Caco-2 (cell line): ENCODE measurements at regions not wholly inside any gene's neighbourhood (a gene's known extent, or its start where the extent isn't known, plus 50 kb on each side); places are given as distances from the start of the nearest gene placed in this dataset.

Experiments used
- BruUV-seq: library from RNA; stranded (reverse); fragments of 400-500 nt; replicated peaks from 2 replicates; lab custom pipeline; 2021; lab: Mats Ljungman, UMichigan
- CTCF ChIA-PET: fragments of 300-600 bp; sonication (Branson Sonifier 250); formaldehyde crosslinking; loops from one replicate; lab custom pipeline; 2022; ENCODE audit warnings: antibody characterized with exemption; lab: Charles Lee
- POLR2A ChIA-PET: fragments of 300-600 bp; sonication (Branson Sonifier 250); formaldehyde crosslinking; loops from one replicate; lab custom pipeline; 2022; ENCODE audit warnings: antibody characterized with exemption; lab: Charles Lee
- DNase-seq, 2 experiments: peaks; one replicate each; pipeline versions ENCODE4 v3.0.0 to v3.0.0-alpha.2; 2020 to 2022
- H3K27me3 ChIP-seq: replicated peaks from 2 replicates; pipeline ENCODE4 v1.6.0; 2011; ENCODE audit warnings: low read length; ENCODE audit not compliant: control insufficient read depth, insufficient read depth
- H3K36me3 ChIP-seq: 2 replicates; pipeline ENCODE4 v1.5.1; 2011; ENCODE audit warnings: low read length; ENCODE audit not compliant: control insufficient read depth, insufficient read depth
- H3K4me1 ChIP-seq: fragments of 250-450 bp; sonication (Bioruptor Pico); 2 replicates; pipeline ENCODE4 v1.5.1; 2020; ENCODE audit warnings: mild to moderate bottlenecking
- H3K4me3 ChIP-seq: 2 replicates; pipeline ENCODE4 v1.5.1; 2011; ENCODE audit warnings: low read depth, mild to moderate bottlenecking, control low read depth, low read length
- H3K9me3 ChIP-seq: fragments of 250-450 bp; sonication (Bioruptor Pico); 2 replicates; pipeline ENCODE4 v1.5.1; 2020; ENCODE audit warnings: mild to moderate bottlenecking, moderate library complexity
- H3K27ac Mint-ChIP-seq: one replicate; pipeline ENCODE4 v1.8.0; 2022; ENCODE audit warnings: mixed read lengths; ENCODE audit not compliant: unreplicated experiment
- H3K27me3 Mint-ChIP-seq: one replicate; pipeline ENCODE4 v1.8.0; 2022; ENCODE audit warnings: mixed read lengths; ENCODE audit not compliant: insufficient read depth, unreplicated experiment
- H3K36me3 Mint-ChIP-seq: one replicate; pipeline ENCODE4 v1.8.0; 2022; ENCODE audit warnings: mild to moderate bottlenecking, mixed read lengths; ENCODE audit not compliant: insufficient read depth, unreplicated experiment
- H3K4me1 Mint-ChIP-seq: one replicate; pipeline ENCODE4 v1.8.0; 2022; ENCODE audit warnings: low read depth, mixed read lengths; ENCODE audit not compliant: unreplicated experiment
- H3K4me3 Mint-ChIP-seq: one replicate; pipeline ENCODE4 v1.8.0; 2022; ENCODE audit warnings: mild to moderate bottlenecking, moderate library complexity, mixed read lengths; ENCODE audit not compliant: unreplicated experiment
- H3K9me3 Mint-ChIP-seq: one replicate; pipeline ENCODE4 v1.8.0; 2022; ENCODE audit warnings: mixed read lengths; ENCODE audit not compliant: unreplicated experiment
- intact Hi-C: fragments of 100-400 bp; cut with micrococcal nuclease; formaldehyde crosslinking; loops from one replicate; pipeline ENCODE4 v1.10.0; 2022; ENCODE audit not compliant: unreplicated experiment
- TF ChIP-seq, protein P1 (sequence below), 2 experiments: fragments of 200-600 bp in 1 of 2; IDR thresholded peaks; 1 replicate in 1 of 2; 2 replicates in 1 of 2; pipeline versions ENCODE4 v1.5.1 to v1.8.0; 2011 to 2022; ENCODE audit warnings: antibody characterized with exemption in 1 of 2, control low read depth in 1 of 2, inconsistent platforms in 1 of 2, low read depth in 1 of 2, low read length in 1 of 2, mild to moderate bottlenecking in 1 of 2, moderate library complexity in 1 of 2; ENCODE audit not compliant: insufficient read depth in 1 of 2, severe bottlenecking in 1 of 2, unreplicated experiment in 1 of 2

DNA sequence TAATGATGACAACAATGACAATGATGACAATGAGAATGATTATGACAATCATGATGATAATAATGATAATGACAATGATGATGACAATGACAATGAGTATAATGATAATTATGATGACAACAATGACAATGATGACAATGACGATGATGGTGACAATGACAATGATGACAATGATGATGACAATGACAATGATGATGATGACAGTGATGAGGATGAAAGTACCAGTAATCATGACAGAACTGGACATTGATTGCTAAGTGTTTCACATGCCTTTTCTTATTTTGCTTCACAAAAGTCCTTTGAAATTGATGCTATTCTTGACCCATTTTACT, 1106.0 kb upstream of the AUTS2 start:
- H3K9me3 ChIP-seq, result no peaks in the 10 kb centered on the region
- POLR2A ChIA-PET, result no interaction called here
- BruUV-seq, result no TSS peak

DNA sequence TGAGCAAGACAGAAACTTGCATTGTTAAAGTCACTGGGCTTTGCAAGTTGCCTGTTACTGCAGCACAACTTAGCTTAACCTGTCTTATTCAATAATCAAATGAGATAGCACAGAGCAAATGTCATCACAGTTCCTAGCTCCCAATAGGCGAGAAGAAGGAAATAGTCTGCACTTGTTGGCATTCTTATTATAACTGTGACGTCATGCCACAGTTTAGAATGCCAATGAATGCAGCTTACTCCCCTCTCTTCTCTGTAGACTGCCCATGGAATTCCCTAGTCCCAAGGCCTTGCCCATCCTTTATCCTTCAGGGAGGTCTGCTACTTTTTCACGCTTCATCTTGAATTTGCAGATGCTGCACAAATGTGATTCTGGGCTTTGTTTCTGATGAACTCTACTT, 1094.9 kb upstream of the AUTS2 start:
- H3K9me3 Mint-ChIP-seq, result peaks cover 24% of the 10 kb centered on the region
- Histone ChIP-seq H3K4me3 (no peak overlapping the region), H3K36me3 (no peaks in the 10 kb centered on the region), H3K9me3 (no peaks in the 10 kb centered on the region), H3K27me3 (no peaks in the 10 kb centered on the region), H3K4me1 (no peaks in the 10 kb centered on the region)
- TF ChIP-seq, protein P1, sequence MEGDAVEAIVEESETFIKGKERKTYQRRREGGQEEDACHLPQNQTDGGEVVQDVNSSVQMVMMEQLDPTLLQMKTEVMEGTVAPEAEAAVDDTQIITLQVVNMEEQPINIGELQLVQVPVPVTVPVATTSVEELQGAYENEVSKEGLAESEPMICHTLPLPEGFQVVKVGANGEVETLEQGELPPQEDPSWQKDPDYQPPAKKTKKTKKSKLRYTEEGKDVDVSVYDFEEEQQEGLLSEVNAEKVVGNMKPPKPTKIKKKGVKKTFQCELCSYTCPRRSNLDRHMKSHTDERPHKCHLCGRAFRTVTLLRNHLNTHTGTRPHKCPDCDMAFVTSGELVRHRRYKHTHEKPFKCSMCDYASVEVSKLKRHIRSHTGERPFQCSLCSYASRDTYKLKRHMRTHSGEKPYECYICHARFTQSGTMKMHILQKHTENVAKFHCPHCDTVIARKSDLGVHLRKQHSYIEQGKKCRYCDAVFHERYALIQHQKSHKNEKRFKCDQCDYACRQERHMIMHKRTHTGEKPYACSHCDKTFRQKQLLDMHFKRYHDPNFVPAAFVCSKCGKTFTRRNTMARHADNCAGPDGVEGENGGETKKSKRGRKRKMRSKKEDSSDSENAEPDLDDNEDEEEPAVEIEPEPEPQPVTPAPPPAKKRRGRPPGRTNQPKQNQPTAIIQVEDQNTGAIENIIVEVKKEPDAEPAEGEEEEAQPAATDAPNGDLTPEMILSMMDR (IDR thresholded peaks at IDR 0.05; ENCODE audit: insufficient read depth in 1 of 2, low read depth in 1 of 2, low read length in 1 of 2, severe bottlenecking in 1 of 2, unreplicated experiment in 1 of 2), result no peak
- no peaks in the 10 kb centered on the region for H3K27me3 Mint-ChIP-seq
- no peaks in the 10 kb centered on the region for H3K36me3 Mint-ChIP-seq
- DNase-seq, result no peak
- H3K4me1 Mint-ChIP-seq, result no peaks in the 10 kb centered on the region
- intact Hi-C loops, result no loop called here
- H3K4me3 Mint-ChIP-seq, result no peak overlapping the region
- H3K27ac Mint-ChIP-seq, result no peak overlapping the region
- ChIA-PET CTCF (no interaction called here), POLR2A (no interaction called here)
- BruUV-seq, result no TSS peak

More for the DNA sequence above, 1106.0 kb upstream of the AUTS2 start:
- Mint-ChIP-seq H3K27me3 (no peaks in the 10 kb centered on the region), H3K27ac (no peak overlapping the region), H3K9me3 (no peaks in the 10 kb centered on the region), H3K4me3 (no peak overlapping the region), H3K4me1 (no peaks in the 10 kb centered on the region), H3K36me3 (no peaks in the 10 kb centered on the region)
- CTCF ChIA-PET, result no interaction called here
- DNase-seq, result no peak
- H3K36me3 ChIP-seq, result no peaks in the 10 kb centered on the region
- TF ChIP-seq, protein P1 (IDR thresholded peaks at IDR 0.05; ENCODE audit: insufficient read depth in 1 of 2, low read depth in 1 of 2, low read length in 1 of 2, severe bottlenecking in 1 of 2, unreplicated experiment in 1 of 2), result no peak
- intact Hi-C loops, result no loop called here
- H3K27me3 ChIP-seq, result no peaks in the 10 kb centered on the region
- H3K4me3 ChIP-seq, result no peak overlapping the region
- no peaks in the 10 kb centered on the region for H3K4me1 ChIP-seq

DNA sequence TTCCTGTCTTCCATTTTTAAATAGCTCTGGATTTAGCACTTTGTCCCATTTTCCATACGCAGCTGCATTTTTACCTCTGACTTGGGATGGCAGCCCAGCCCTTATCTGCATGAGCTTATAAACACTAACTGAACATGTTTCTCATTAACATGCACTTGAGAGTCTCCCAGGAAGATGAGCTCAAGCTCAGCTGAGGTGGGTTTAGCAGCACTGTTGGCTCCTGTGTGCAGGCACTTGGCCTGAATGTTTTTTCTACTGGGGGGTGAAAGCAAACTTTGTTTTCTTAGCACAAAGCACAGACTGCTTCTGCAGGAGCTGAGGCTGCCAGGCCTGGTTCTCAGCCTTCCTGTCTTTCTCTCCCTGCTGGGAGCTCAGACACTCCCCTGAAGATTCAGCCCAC, 1093.6 kb upstream of the AUTS2 start:
- Mint-ChIP-seq H3K27ac (no peak overlapping the region), H3K4me1 (no peaks in the 10 kb centered on the region), H3K36me3 (no peaks in the 10 kb centered on the region), H3K9me3 (peaks cover 31% of the 10 kb centered on the region), H3K27me3 (no peaks in the 10 kb centered on the region), H3K4me3 (no peak overlapping the region)
- BruUV-seq, result no TSS peak
- no peaks in the 10 kb centered on the region for H3K27me3 ChIP-seq
- CTCF ChIA-PET, result no interaction called here
- POLR2A ChIA-PET, result no interaction called here
- DNase-seq, result no peak
- H3K4me3 ChIP-seq, result no peak overlapping the region
- H3K9me3 ChIP-seq, result no peaks in the 10 kb centered on the region
- intact Hi-C loops, result no loop called here
- no peaks in the 10 kb centered on the region for H3K4me1 ChIP-seq
- no peaks in the 10 kb centered on the region for H3K36me3 ChIP-seq
- TF ChIP-seq, protein P1 (IDR thresholded peaks at IDR 0.05; ENCODE audit: insufficient read depth in 1 of 2, low read depth in 1 of 2, low read length in 1 of 2, severe bottlenecking in 1 of 2, unreplicated experiment in 1 of 2), result no peak
